IMR-90 (cell line): ENCODE measurements at regions not wholly inside any gene's neighbourhood (a gene's known extent, or its start where the extent isn't known, plus 50 kb on each side); places are given as distances from the start of the nearest gene placed in this dataset.

ENCODE experiments used
- ATAC-seq: fragments of 200-7000 bp; cut with Tn5 transposase; 2 replicates; pipeline ENCODE4 v1.9.1; 2020; ENCODE audit warnings: low read depth, mild to moderate bottlenecking, moderate library complexity
- BruUV-seq: library from RNA; stranded (reverse); fragments of 400-500 nt; replicated peaks from 2 replicates; lab custom pipeline; 2021; lab: Mats Ljungman, UMichigan
- CTCF ChIA-PET: fragments of 300-600 bp; formaldehyde crosslinking; extraction: SDS; loops from one replicate; lab custom pipeline; 2021; ENCODE audit warnings: antibody characterized with exemption; lab: Yijun Ruan, JAX
- POLR2A ChIA-PET: fragments of 300-600 bp; sonication (Branson Sonifier 250); formaldehyde crosslinking; loops from one replicate; lab custom pipeline; 2022; ENCODE audit warnings: antibody characterized with exemption; ENCODE audit not compliant: unreplicated experiment; lab: Charles Lee
- DNase-seq: peaks from one replicate; pipeline ENCODE4 v3.0.0; 2013
- H2AFZ ChIP-seq: replicated peaks from 2 replicates; pipeline ENCODE3; 2013; ENCODE audit warnings: low read length, mild to moderate bottlenecking; ENCODE audit not compliant: poor library complexity
- H2AK5ac ChIP-seq: 2 replicates; pipeline ENCODE4 v1.6.1; 2013; ENCODE audit warnings: low read depth, low read length, inconsistent platforms
- H2AK9ac ChIP-seq: replicated peaks from 2 replicates; pipeline ENCODE3; 2013; ENCODE audit warnings: mild to moderate bottlenecking, low read depth, low read length, moderate library complexity; ENCODE audit not compliant: poor library complexity
- H2BK120ac ChIP-seq: 2 replicates; pipeline ENCODE4 v1.6.1; 2013; ENCODE audit warnings: low read depth, low read length, inconsistent platforms
- H2BK15ac ChIP-seq: 3 replicates; pipeline ENCODE4 v1.6.1; 2013; ENCODE audit warnings: low read depth, low read length, inconsistent platforms
- H2BK20ac ChIP-seq: 2 replicates; pipeline ENCODE4 v1.6.1; 2013; ENCODE audit warnings: low read depth, mild to moderate bottlenecking, inconsistent platforms, low read length, moderate library complexity
- H2BK5ac ChIP-seq: 2 replicates; pipeline ENCODE4 v1.6.1; 2013; ENCODE audit warnings: mild to moderate bottlenecking, low read depth, low read length, inconsistent platforms; ENCODE audit not compliant: poor library complexity, severe bottlenecking
- H3K14ac ChIP-seq: replicated peaks from 2 replicates; pipeline ENCODE4 v1.6.1; 2013; ENCODE audit warnings: low read depth, low read length, inconsistent platforms
- H3K18ac ChIP-seq: 2 replicates; pipeline ENCODE4 v1.6.1; 2013; ENCODE audit warnings: low read depth, low read length, control low read depth
- H3K23ac ChIP-seq: 2 replicates; pipeline ENCODE4 v1.6.1; 2013; ENCODE audit warnings: low read depth, low read length, inconsistent platforms
- H3K27ac ChIP-seq: 2 replicates; pipeline ENCODE4 v1.5.1; 2013; ENCODE audit warnings: mild to moderate bottlenecking, control low read depth, low read length; ENCODE audit not compliant: insufficient read depth
- H3K27me3 ChIP-seq: 2 replicates; pipeline ENCODE4 v1.6.1; 2013; ENCODE audit warnings: low read length; ENCODE audit not compliant: control insufficient read depth, insufficient read depth
- H3K36me3 ChIP-seq: 2 replicates; pipeline ENCODE4 v1.6.1; 2013; ENCODE audit warnings: low read length, mixed read lengths; ENCODE audit not compliant: control insufficient read depth, insufficient read depth
- H3K4ac ChIP-seq: 2 replicates; pipeline ENCODE4 v1.6.1; 2013; ENCODE audit warnings: low read depth, low read length, inconsistent platforms
- H3K4me1 ChIP-seq: 2 replicates; pipeline ENCODE4 v1.6.1; 2013; ENCODE audit warnings: low read length, mixed read lengths; ENCODE audit not compliant: control insufficient read depth, insufficient read depth
- H3K4me2 ChIP-seq: 2 replicates; pipeline ENCODE4 v1.6.1; 2013; ENCODE audit warnings: low read depth, mild to moderate bottlenecking, control low read depth, low read length, moderate library complexity
- H3K4me3 ChIP-seq: 2 replicates; pipeline ENCODE4 v1.5.1; 2013; ENCODE audit warnings: low read depth, mild to moderate bottlenecking, control low read depth, low read length, moderate library complexity; ENCODE audit not compliant: insufficient read depth
- H3K56ac ChIP-seq: 2 replicates; pipeline ENCODE4 v1.6.1; 2013; ENCODE audit warnings: low read length, inconsistent platforms; ENCODE audit not compliant: insufficient read depth; ENCODE audit errors: extremely low read depth
- H3K79me1 ChIP-seq, 2 experiments: 2 replicates each; pipeline ENCODE4 v1.6.1; 2013; ENCODE audit warnings: low read length in 2 of 2, inconsistent platforms in 1 of 2, low read depth in 1 of 2
- H3K9ac ChIP-seq: 2 replicates; pipeline ENCODE4 v1.6.1; 2013; ENCODE audit warnings: low read depth, low read length, control low read depth
- H3K9me1 ChIP-seq: 2 replicates; pipeline ENCODE4 v1.6.1; 2013; ENCODE audit warnings: low read length, inconsistent platforms; ENCODE audit not compliant: insufficient read depth
- H3K9me3 ChIP-seq: 2 replicates; pipeline ENCODE4 v1.6.1; 2013; ENCODE audit warnings: low read length; ENCODE audit not compliant: control insufficient read depth, insufficient read depth
- H4K20me1 ChIP-seq: 2 replicates; pipeline ENCODE4 v1.6.1; 2013; ENCODE audit warnings: low read length, inconsistent platforms; ENCODE audit not compliant: insufficient read depth
- H4K5ac ChIP-seq: 2 replicates; pipeline ENCODE4 v1.6.1; 2013; ENCODE audit warnings: mild to moderate bottlenecking, low read depth, low read length, control low read depth
- H4K8ac ChIP-seq, 2 experiments: 2 replicates each; pipeline ENCODE4 v1.6.1; 2013; ENCODE audit warnings: low read depth in 2 of 2, low read length in 2 of 2, control low read depth in 1 of 2, inconsistent platforms in 1 of 2
- H4K91ac ChIP-seq: 2 replicates; pipeline ENCODE4 v1.6.1; 2013; ENCODE audit warnings: low read depth, low read length, inconsistent platforms; ENCODE audit not compliant: insufficient read depth
- BHLHE40 ChIP-seq: fragments of 150-350 bp; IDR thresholded peaks from 2 replicates; pipeline ENCODE4 v1.6.1; 2016; ENCODE audit warnings: mild to moderate bottlenecking, low read depth, low read length
- CEBPB ChIP-seq: IDR thresholded peaks from 2 replicates; pipeline ENCODE4 v1.6.1; 2012; ENCODE audit warnings: low read depth, low read length, improper control_type of control experiment
- CHD1 ChIP-seq: IDR thresholded peaks from 2 replicates; pipeline ENCODE4 v1.6.1; 2012; ENCODE audit warnings: low read depth, low read length, improper control_type of control experiment
- FOS ChIP-seq: fragments of 150-350 bp; IDR thresholded peaks from 2 replicates; pipeline ENCODE4 v1.6.1; 2016; ENCODE audit warnings: low read depth, low read length
- MAZ ChIP-seq: IDR thresholded peaks from 2 replicates; pipeline ENCODE4 v1.6.1; 2012; ENCODE audit warnings: low read depth, mild to moderate bottlenecking, low read length, improper control_type of control experiment, moderate library complexity, borderline replicate concordance
- POLR2A ChIP-seq: IDR thresholded peaks from 2 replicates; pipeline ENCODE4 v1.6.1; 2012; ENCODE audit warnings: mild to moderate bottlenecking, low read depth, low read length
- RAD21 ChIP-seq: IDR thresholded peaks from 2 replicates; pipeline ENCODE4 v1.6.1; 2012; ENCODE audit warnings: low read length, improper control_type of control experiment
- RCOR1 ChIP-seq: IDR thresholded peaks from 2 replicates; pipeline ENCODE4 v1.6.1; 2012; ENCODE audit warnings: mild to moderate bottlenecking, low read length, improper control_type of control experiment; ENCODE audit not compliant: insufficient replicate concordance
- SMC3 ChIP-seq: fragments of 150-350 bp; IDR thresholded peaks from 2 replicates; pipeline ENCODE4 v1.6.1; 2016; ENCODE audit warnings: low read depth, mild to moderate bottlenecking, antibody characterized with exemption, low read length, moderate library complexity
- WGBS, 2 experiments: methylation state at CpG; one replicate each; pipeline versions ENCODE4 v1.1.5 to v1.1.7; 2013; ENCODE audit warnings: missing lambda C conversion rate in 2 of 2; ENCODE audit not compliant: insufficient read length in 1 of 2; ENCODE audit errors: extremely low coverage in 2 of 2; 5-methylcytosine and 5-hydroxymethylcytosine counted together
- dilution Hi-C: fragments of 300-500 bp; cut with HindIII; formaldehyde crosslinking; loops from one replicate; pipeline ENCODE4 v1.14.3; 2018; ENCODE audit warnings: low sequenced_read_pairs; ENCODE audit not compliant: unreplicated experiment
- in situ Hi-C: fragments of 300-500 bp; cut with MboI; formaldehyde crosslinking; loops from 3 replicates; pipeline ENCODE4 v1.14.3; 2019; ENCODE audit warnings: low sequenced_read_pairs, inconsistent platforms, mixed read lengths
- intact Hi-C: fragments of 100-400 bp; cut with micrococcal nuclease; formaldehyde crosslinking; loops from 2 replicates; pipeline ENCODE4 v1.10.0; 2022
- TF ChIP-seq, protein P1 (sequence below): fragments of 150-350 bp; IDR thresholded peaks from 2 replicates; pipeline ENCODE4 v1.6.1; 2017; ENCODE audit warnings: mild to moderate bottlenecking, antibody characterized with exemption, low read length, low read depth

DNA sequence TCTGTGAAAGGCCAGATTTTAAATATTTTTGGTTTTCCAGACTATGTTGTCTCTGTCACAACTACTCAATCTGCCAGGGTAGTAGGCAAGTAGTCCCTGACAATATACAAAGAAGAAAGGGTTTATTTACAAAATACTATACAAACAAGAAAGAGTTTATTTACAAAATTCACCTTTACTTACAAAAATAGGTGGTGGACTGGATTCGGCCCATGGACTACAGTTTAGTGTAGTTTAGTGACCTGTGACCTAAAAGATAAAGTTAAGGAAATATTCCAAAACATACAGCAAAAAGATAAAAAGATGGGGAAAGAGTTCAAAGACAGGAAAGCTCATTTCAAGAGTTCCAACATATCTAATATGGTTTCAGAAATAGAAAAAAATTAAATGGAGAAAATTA, 52.9 kb upstream of the MAP10 start:
- H3K27me3 ChIP-seq, result no peaks in the 10 kb centered on the region
- no peak overlapping the region for H2AFZ ChIP-seq
- no peaks in the 10 kb centered on the region for H3K36me3 ChIP-seq
- no TSS peak for BruUV-seq
- no peak overlapping the region for H2BK15ac ChIP-seq
- no peak overlapping the region for H3K18ac ChIP-seq
- no peak overlapping the region for H4K8ac ChIP-seq
- POLR2A ChIA-PET, result no interaction called here
- no peak overlapping the region for H3K4ac ChIP-seq
- H4K5ac ChIP-seq, result no peak overlapping the region
- H3K23ac ChIP-seq, result no peak overlapping the region
- no peak for ATAC-seq
- H3K27ac ChIP-seq, result no peak overlapping the region
- H2BK20ac ChIP-seq, result no peak overlapping the region
- H4K20me1 ChIP-seq, result no peaks in the 10 kb centered on the region
- no peak overlapping the region for H2BK120ac ChIP-seq
- no peak for DNase-seq
- no peak overlapping the region for H4K91ac ChIP-seq
- no peak overlapping the region for H2AK5ac ChIP-seq
- peaks cover 11% of the 10 kb centered on the region for H3K9me3 ChIP-seq
- no CpG with 5 or more reads among the region's 1 CpG for WGBS, 2 experiments
- no peak overlapping the region for H3K4me2 ChIP-seq
- intact Hi-C loops, result no loop called here
- H2BK5ac ChIP-seq, result no peak overlapping the region
- dilution Hi-C loops, result no loop called here
- CTCF ChIA-PET, result no interaction called here
- TF ChIP-seq FOS (no peak), MAZ (no peak), CHD1 (no peak), POLR2A (no peak), BHLHE40 (no peak), CEBPB (no peak), SMC3 (no peak), RAD21 (no peak), RCOR1 (no peak)
- TF ChIP-seq, protein P1, sequence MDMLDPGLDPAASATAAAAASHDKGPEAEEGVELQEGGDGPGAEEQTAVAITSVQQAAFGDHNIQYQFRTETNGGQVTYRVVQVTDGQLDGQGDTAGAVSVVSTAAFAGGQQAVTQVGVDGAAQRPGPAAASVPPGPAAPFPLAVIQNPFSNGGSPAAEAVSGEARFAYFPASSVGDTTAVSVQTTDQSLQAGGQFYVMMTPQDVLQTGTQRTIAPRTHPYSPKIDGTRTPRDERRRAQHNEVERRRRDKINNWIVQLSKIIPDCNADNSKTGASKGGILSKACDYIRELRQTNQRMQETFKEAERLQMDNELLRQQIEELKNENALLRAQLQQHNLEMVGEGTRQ, result no peak
- no peaks in the 10 kb centered on the region for H3K79me1 ChIP-seq
- H3K4me1 ChIP-seq, result no peaks in the 10 kb centered on the region
- H2AK9ac ChIP-seq, result no peak overlapping the region
- in situ Hi-C loops, result no loop called here
- H3K9me1 ChIP-seq, result no peaks in the 10 kb centered on the region
- H3K14ac ChIP-seq, result no peak overlapping the region
- H3K9ac ChIP-seq, result no peak overlapping the region
- H3K4me3 ChIP-seq, result no peak overlapping the region
- H3K56ac ChIP-seq, result no peak overlapping the region
